Sigmoid colon (tissue), 6 donors: ENCODE measurements at regions not wholly inside any gene's neighbourhood (a gene's known extent, or its start where the extent isn't known, plus 50 kb on each side); places are given as distances from the start of the nearest gene placed in this dataset.

Source experiments
- DNase-seq: peaks from one replicate; pipeline ENCODE4 v3.0.0-alpha.2; 2019
- H3K27ac ChIP-seq, 4 donors: fragments of 200-600 bp; sonication (generic); one replicate each; pipeline ENCODE4 v1.5.1; 2016 to 2019; ENCODE audit warnings: mild to moderate bottlenecking in 1 of 4
- H3K27me3 ChIP-seq, 3 donors: fragments of 200-600 bp; sonication (generic); one replicate each; pipeline ENCODE4 v1.5.1; 2019; ENCODE audit warnings: mild to moderate bottlenecking in 1 of 3
- H3K36me3 ChIP-seq, 4 donors: fragments of 200-600 bp; sonication (generic); one replicate each; pipeline ENCODE4 v1.5.1; 2016 to 2019
- H3K4me1 ChIP-seq, 4 donors: fragments of 200-600 bp; sonication (generic); one replicate each; pipeline ENCODE4 v1.5.1; 2017 to 2019
- H3K4me3 ChIP-seq, 4 donors: fragments of 200-600 bp; sonication (generic); one replicate each; pipeline ENCODE4 v1.5.1; 2017 to 2019; ENCODE audit warnings: mild to moderate bottlenecking in 2 of 4, moderate library complexity in 1 of 4
- H3K9me3 ChIP-seq, 4 donors: fragments of 200-600 bp in 3 of 4; sonication (generic) in 3 of 4; one replicate each; pipeline versions ENCODE4 v1.5.1 to v1.6.1; 2013 to 2019
- CTCF ChIP-seq, 4 experiments: fragments of 450-650 bp in 3 of 4; fragments of 200-600 bp in 1 of 4; IDR thresholded peaks; one replicate each; pipeline ENCODE4 v1.5.1; 2016 to 2019; ENCODE audit warnings: antibody characterized with exemption in 4 of 4, mild to moderate bottlenecking in 3 of 4, moderate library complexity in 2 of 4
- EP300 ChIP-seq, 4 donors: sonication (generic); formaldehyde crosslinking; IDR thresholded peaks; one replicate each; pipeline ENCODE4 v1.6.1; 2017; ENCODE audit warnings: antibody characterized with exemption in 4 of 4
- POLR2A ChIP-seq, 2 donors: fragments of 450-650 bp; IDR thresholded peaks; one replicate each; pipeline ENCODE4 v1.6.1; 2016; ENCODE audit warnings: antibody characterized with exemption in 2 of 2, mild to moderate bottlenecking in 2 of 2, moderate library complexity in 2 of 2
- POLR2AphosphoS5 ChIP-seq, 4 donors: sonication (generic); formaldehyde crosslinking; IDR thresholded peaks; one replicate each; pipeline ENCODE4 v1.6.1; 2017; ENCODE audit warnings: antibody characterized with exemption in 4 of 4
- WGBS, 2 donors: extraction: QIAGEN DNeasy Blood & Tissue Kit; methylation state at CpG; one replicate each; pipeline ENCODE4 v1.1.7; 2013; 5-methylcytosine and 5-hydroxymethylcytosine counted together
- intact Hi-C: fragments of 100-400 bp; cut with DNase I; formaldehyde crosslinking; loops from one replicate; pipeline ENCODE4 v1.15.1; 2023
- donor health status: healthy with polysubstance abuse.
- donor health status: healthy.

- H3K27me3 ChIP-seq: no peaks in the 10 kb centered on the region
- 91 to 93% methylated on average over 7 of the region's 7 CpGs for WGBS, 2 donors
- intact Hi-C loops: no loop called here
- TF ChIP-seq EP300 (IDR thresholded peaks at IDR 0.05): no peak
- no peak for TF ChIP-seq POLR2AphosphoS5 (IDR thresholded peaks at IDR 0.05)
- no peak for TF ChIP-seq POLR2A (IDR thresholded peaks at IDR 0.05)
- peaks cover 6 to 21% (median 18%) of the 10 kb centered on the region in 4 donors for H3K9me3 ChIP-seq
- H3K4me3 ChIP-seq: no peak overlapping the region
- no peak overlapping the region for H3K27ac ChIP-seq
- DNase-seq: peak; percentile 53
- H3K36me3 ChIP-seq: no peaks in the 10 kb centered on the region
- H3K4me1 ChIP-seq: no peaks in the 10 kb centered on the region
These were observed 221.8 kb downstream of the SNRPN start for GRCh38 chr15:25176616-25176923.

GRCh38 chr15:25176991-25177954 is 222.5 kb downstream of the SNRPN start:
- H3K4me1 ChIP-seq: no peaks in the 10 kb centered on the region
- H3K36me3 ChIP-seq: no peaks in the 10 kb centered on the region
- H3K27me3 ChIP-seq: no peaks in the 10 kb centered on the region
- 86% methylated on average over 21 of the region's 21 CpGs for WGBS, 2 donors
- TF ChIP-seq POLR2AphosphoS5 (IDR thresholded peaks at IDR 0.05) (no peak), EP300 (IDR thresholded peaks at IDR 0.05) (no peak), CTCF (IDR thresholded peaks at IDR 0.05) (no peak), POLR2A (IDR thresholded peaks at IDR 0.05) (no peak)
- peak; percentile 58 for DNase-seq
- peaks cover 6 to 19% (median 15%) of the 10 kb centered on the region in 4 donors for H3K9me3 ChIP-seq
- no peak overlapping the region for H3K27ac ChIP-seq
- intact Hi-C loops: no loop called here
- H3K4me3 ChIP-seq: no peak overlapping the region

- H3K36me3 ChIP-seq: no peaks in the 10 kb centered on the region
- H3K4me1 ChIP-seq: no peaks in the 10 kb centered on the region
- H3K9me3 ChIP-seq: peaks cover 6 to 18% (median 11%) of the 10 kb centered on the region in 4 donors
- peak; percentile 45 for DNase-seq
- H3K27ac ChIP-seq: no peak overlapping the region
- TF ChIP-seq POLR2A (IDR thresholded peaks at IDR 0.05) (no peak), EP300 (IDR thresholded peaks at IDR 0.05) (no peak), POLR2AphosphoS5 (IDR thresholded peaks at IDR 0.05) (no peak), CTCF (IDR thresholded peaks at IDR 0.05) (no peak)
- intact Hi-C loops: no loop called here
- H3K4me3 ChIP-seq: no peak overlapping the region
- H3K27me3 ChIP-seq: no peaks in the 10 kb centered on the region
- 84 to 86% methylated on average over 11 of the region's 11 CpGs for WGBS, 2 donors
These were observed 223.4 kb downstream of the SNRPN start for GRCh38 chr15:25177955-25178801.

- H3K27me3 ChIP-seq: no peaks in the 10 kb centered on the region
- WGBS, 2 donors: 76 to 80% methylated on average over 17 of the region's 17 CpGs
- no peak for DNase-seq
- intact Hi-C loops: no loop called here
- H3K36me3 ChIP-seq: no peaks in the 10 kb centered on the region
- H3K27ac ChIP-seq: no peak overlapping the region
- TF ChIP-seq EP300 (IDR thresholded peaks at IDR 0.05): no peak
- TF ChIP-seq CTCF (IDR thresholded peaks at IDR 0.05): no peak
- TF ChIP-seq POLR2AphosphoS5 (IDR thresholded peaks at IDR 0.05): no peak
- no peak for TF ChIP-seq POLR2A (IDR thresholded peaks at IDR 0.05)
- no peak overlapping the region for H3K4me3 ChIP-seq
- no peaks in the 10 kb centered on the region for H3K4me1 ChIP-seq
- peaks cover 3 to 12% (median 5%) of the 10 kb centered on the region in 4 donors for H3K9me3 ChIP-seq
These were observed 224.3 kb downstream of the SNRPN start for GRCh38 chr15:25178835-25179672.
